AG10803 (cell line): ENCODE measurements at regions not wholly inside any gene's neighbourhood (a gene's known extent, or its start where the extent isn't known, plus 50 kb on each side); places are given as distances from the start of the nearest gene placed in this dataset.

Experiments
- DNase-seq: peaks from one replicate; pipeline ENCODE4 v3.0.0; 2010; ENCODE audit warnings: low read depth
- H3K4me3 ChIP-seq: 2 replicates; pipeline ENCODE4 v1.5.1; 2011; ENCODE audit warnings: mild to moderate bottlenecking, low read length, control low read depth
- TF ChIP-seq, protein P1 (sequence below): conservative IDR thresholded peaks from 2 replicates; pipeline ENCODE4 v1.5.1; 2011; ENCODE audit warnings: mild to moderate bottlenecking, low read length, control low read depth, inconsistent platforms

DNA sequence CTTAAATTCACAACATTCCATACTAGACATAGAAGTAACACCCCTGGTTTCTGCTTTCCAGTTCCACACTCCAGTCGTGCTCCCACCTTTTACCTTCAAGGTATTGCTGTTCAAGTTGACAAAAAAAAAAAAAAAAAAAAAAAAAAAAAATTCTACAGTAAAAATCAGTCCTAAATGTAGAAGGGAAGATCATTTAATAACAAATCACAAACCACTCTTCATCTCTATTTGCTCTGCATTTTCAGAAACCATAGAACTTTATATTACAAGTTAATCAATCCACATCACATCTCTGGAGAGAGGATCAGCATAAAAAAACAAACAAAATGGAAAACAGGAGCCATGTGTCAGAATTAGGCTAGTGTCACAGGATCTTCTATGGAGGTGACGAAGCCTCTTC is 206.3 kb upstream of the KLF14 start:
- H3K4me3 ChIP-seq = peak overlapping the region; percentile 61
- no peak for DNase-seq
- TF ChIP-seq, protein P1, sequence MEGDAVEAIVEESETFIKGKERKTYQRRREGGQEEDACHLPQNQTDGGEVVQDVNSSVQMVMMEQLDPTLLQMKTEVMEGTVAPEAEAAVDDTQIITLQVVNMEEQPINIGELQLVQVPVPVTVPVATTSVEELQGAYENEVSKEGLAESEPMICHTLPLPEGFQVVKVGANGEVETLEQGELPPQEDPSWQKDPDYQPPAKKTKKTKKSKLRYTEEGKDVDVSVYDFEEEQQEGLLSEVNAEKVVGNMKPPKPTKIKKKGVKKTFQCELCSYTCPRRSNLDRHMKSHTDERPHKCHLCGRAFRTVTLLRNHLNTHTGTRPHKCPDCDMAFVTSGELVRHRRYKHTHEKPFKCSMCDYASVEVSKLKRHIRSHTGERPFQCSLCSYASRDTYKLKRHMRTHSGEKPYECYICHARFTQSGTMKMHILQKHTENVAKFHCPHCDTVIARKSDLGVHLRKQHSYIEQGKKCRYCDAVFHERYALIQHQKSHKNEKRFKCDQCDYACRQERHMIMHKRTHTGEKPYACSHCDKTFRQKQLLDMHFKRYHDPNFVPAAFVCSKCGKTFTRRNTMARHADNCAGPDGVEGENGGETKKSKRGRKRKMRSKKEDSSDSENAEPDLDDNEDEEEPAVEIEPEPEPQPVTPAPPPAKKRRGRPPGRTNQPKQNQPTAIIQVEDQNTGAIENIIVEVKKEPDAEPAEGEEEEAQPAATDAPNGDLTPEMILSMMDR = no peak

DNA sequence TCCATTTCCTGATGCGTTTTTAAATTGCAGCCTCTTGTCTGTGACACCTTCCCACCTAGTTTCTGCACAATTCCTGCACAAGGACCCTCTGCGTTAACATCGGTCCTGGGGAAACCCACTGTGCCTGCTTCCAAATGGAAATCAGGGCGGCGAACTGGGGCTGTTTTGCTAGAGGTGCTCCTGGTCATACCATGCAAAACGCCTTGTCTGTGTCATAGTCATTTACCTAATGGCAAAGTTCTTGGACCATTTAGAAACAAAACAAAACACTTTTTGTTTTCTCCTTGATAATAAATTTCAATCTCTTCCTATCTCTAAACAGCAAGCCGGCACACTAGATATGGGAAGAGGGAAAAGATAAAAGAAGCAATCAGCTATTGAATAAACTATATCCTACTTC is 206.9 kb upstream of the KLF14 start:
- no peak for DNase-seq
- H3K4me3 ChIP-seq = peak overlapping the region; percentile 61
- TF ChIP-seq, protein P1 = no peak

DNA sequence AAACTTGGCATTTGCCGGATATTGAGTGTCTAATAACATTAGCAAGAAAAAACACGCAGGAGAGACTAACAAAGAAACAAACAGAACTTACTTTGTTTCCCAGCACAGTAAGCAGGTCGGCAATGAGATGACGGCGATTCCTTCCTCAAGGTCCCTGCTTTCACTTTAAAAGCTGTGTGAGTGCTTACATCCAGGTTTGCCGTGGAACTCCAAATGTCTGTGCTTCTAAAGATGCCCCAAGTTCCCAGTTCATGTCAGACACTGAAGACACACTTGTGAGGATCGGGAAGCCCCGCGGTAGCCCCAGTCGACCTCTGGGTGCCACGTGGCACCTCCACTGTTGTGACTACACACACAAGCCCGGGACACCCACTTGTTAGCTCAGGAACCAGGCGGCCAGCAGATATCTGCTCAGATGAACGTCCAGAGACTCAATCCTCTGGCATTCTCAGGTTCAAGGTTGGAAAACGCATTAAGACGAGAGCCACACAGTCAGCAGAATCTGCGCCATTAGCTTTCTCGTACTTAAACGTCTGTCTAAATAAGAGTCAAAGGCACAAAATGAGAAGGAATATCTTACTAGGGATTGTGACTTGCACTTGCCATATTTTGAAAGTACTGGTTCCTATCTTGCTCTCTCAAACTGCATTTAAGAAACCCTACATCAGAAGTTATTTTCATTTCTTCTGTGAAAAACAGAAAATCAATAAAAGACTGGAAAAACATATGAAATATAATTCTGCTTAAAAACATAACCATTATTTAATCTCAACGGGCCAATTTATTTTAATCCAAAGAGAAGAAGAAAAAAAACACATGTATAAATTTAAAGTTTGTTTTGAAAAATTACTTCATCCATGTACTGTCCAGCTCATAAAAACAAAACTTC is 207.6 kb upstream of the KLF14 start:
- peak; percentile 61 for DNase-seq
- peak overlapping the region; percentile 61 for H3K4me3 ChIP-seq
- TF ChIP-seq, protein P1 = no peak

DNA sequence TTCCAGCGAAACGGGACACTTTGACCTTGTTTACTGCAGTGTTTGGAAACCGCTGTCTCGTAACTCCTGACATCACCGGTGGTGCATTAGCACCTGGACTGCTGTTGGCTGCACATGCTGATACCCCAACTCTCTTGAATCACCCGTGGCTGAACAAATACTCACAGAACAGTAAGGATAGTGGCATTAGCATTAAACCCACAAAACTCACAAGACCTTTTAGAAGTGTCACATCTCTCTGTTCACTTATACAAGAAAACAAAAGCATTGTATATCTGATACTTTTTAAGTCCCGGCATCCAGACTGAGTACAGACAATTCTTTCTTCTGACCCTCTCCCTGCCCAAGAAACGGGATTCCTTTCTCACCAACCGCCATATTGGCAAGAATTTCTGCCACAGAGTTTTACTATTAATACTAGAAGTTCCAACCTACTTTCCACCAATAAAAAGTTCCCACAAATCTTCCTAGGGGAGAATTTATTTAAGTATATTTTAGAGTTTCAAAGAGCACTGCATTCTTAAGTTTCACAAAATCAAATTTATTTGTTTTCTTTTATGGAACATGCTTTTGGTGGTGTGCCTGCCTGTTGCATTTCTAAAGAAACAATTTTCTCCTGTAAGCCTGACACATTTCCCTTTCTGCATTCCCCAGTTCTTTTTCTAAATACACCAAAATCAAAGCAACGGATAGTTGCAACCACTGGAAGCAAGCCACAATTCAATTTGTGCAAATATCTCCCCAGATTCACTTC is 208.4 kb upstream of the KLF14 start:
- TF ChIP-seq, protein P1 = no peak
- H3K4me3 ChIP-seq = peak overlapping the region; percentile 18; the same call in 1 of the 2 replicates
- DNase-seq = peak; percentile 47

DNA sequence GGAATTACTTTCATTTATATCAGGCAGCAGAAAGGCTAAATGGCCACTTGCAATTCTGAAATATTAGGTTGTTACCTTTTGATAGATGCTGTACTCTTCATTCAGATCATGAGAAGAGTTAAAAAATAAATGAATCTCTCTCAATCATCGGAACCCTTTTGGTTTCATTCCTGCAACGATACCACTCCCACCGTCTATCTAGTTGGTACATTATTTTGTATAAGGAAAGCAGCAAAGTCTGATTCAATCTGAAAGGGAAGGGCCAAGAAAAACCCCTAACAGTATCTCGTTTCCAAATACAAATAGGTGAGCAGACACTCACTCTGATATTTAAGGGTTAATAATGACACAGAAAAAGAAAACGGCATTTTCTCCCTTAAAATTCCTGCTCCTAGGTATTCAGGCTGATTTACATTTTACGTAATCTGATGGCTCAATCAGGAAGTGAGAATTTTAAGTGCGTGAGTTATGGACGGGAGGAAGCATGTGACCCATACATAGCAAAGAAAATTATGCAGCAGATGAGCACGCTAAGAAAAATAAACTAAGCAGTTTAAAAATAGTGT is 209.4 kb upstream of the KLF14 start:
- peak overlapping the region; percentile 9 for H3K4me3 ChIP-seq
- DNase-seq = peak; percentile 74
- TF ChIP-seq, protein P1 = no peak

DNA sequence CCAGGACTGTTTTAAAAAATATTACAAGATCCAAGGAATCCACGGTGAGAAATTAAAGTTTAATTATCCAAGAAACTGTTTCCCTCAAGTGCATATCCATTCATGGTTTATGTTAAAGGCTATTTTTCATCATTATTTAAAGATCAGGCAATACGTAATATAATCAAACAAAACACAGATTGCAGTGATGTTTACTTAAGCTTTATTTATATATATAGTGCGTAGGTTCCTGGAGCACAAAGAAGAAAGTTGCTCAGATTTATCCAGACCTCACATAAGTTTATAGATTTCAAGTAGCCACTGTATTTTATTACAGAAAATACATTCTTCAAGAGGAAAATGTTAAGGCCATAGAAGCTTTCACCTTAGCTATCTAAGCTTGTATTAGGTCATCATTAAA is 210.0 kb upstream of the KLF14 start:
- H3K4me3 ChIP-seq = no peak overlapping the region
- no peak for DNase-seq
- TF ChIP-seq, protein P1 = no peak
